ENCODE measurements at regions not wholly inside any gene's neighbourhood (a gene's known extent, or its start where the extent isn't known, plus 50 kb on each side); places are given as distances from the start of the nearest gene placed in this dataset.

- no peak for TF ChIP-seq POLR2A (IDR thresholded peaks at IDR 0.05)
- TF ChIP-seq CTCF (IDR thresholded peaks at IDR 0.05): no peak
Observed at GRCh38 chr10:100656454-100656853, 88.9 kb upstream of the PAX2 start.

Measured in testis (tissue), 2 donors.